HG02981 (cell line): ENCODE measurements at regions not wholly inside any gene's neighbourhood (a gene's known extent, or its start where the extent isn't known, plus 50 kb on each side); places are given as distances from the start of the nearest gene placed in this dataset.

Experiments used
- ATAC-seq: cut with Tn5 transposase; IDR thresholded peaks from one replicate; pipeline ENCODE4 v1.9.1; 2021; ENCODE audit warnings: mild to moderate bottlenecking, moderate library complexity; ENCODE audit not compliant: unreplicated experiment

- no peak for ATAC-seq
Observed at GRCh38 chr2:7574385-7574784, 657.2 kb downstream of the RNF144A start.

GRCh38 chr2:7577769-7578168 is 660.6 kb downstream of the RNF144A start:
- ATAC-seq, result no peak

- ATAC-seq, result no peak
Observed at GRCh38 chr2:7584017-7584416, 666.8 kb downstream of the RNF144A start.

- ATAC-seq, result no peak
Observed at GRCh38 chr2:7586898-7587297, 669.7 kb downstream of the RNF144A start.

GRCh38 chr2:7588295-7588694 is 671.1 kb downstream of the RNF144A start:
- no peak for ATAC-seq

GRCh38 chr2:7592618-7593140 is 675.5 kb downstream of the RNF144A start:
- ATAC-seq, result no peak

- ATAC-seq, result no peak
Observed at GRCh38 chr2:7593360-7593759, 676.1 kb downstream of the RNF144A start.

- no peak for ATAC-seq
Observed at GRCh38 chr2:7594211-7594610, 677.0 kb downstream of the RNF144A start.

GRCh38 chr2:7595206-7595605 is 678.0 kb downstream of the RNF144A start:
- no peak for ATAC-seq

GRCh38 chr2:7598402-7598801 is 681.2 kb downstream of the RNF144A start:
- no peak for ATAC-seq

- no peak for ATAC-seq
Observed at GRCh38 chr2:7599462-7600258, 682.4 kb downstream of the RNF144A start.

- ATAC-seq, result no peak
Observed at GRCh38 chr2:7601990-7602389, 684.8 kb downstream of the RNF144A start.

- ATAC-seq, result no peak
Observed at GRCh38 chr2:7604456-7604855, 687.2 kb downstream of the RNF144A start.

GRCh38 chr2:7607441-7608173 is 690.4 kb downstream of the RNF144A start:
- ATAC-seq, result no peak

- no peak for ATAC-seq
Observed at GRCh38 chr2:7609556-7609955, 692.3 kb downstream of the RNF144A start.

- ATAC-seq, result no peak
Observed at GRCh38 chr2:7609974-7610373, 692.8 kb downstream of the RNF144A start.

GRCh38 chr2:7611750-7612149 is 694.5 kb downstream of the RNF144A start:
- no peak for ATAC-seq

GRCh38 chr2:7612969-7613368 is 695.8 kb downstream of the RNF144A start:
- no peak for ATAC-seq

- ATAC-seq, result no peak
Observed at GRCh38 chr2:7613831-7614230, 696.6 kb downstream of the RNF144A start.

- ATAC-seq, result no peak
Observed at GRCh38 chr2:7618031-7618430, 700.8 kb downstream of the RNF144A start.

- ATAC-seq, result no peak
Observed at GRCh38 chr2:7619203-7619970, 702.2 kb downstream of the RNF144A start.
